Neuronal stem cell (in vitro differentiated cells): ENCODE measurements at regions not wholly inside any gene's neighbourhood (a gene's known extent, or its start where the extent isn't known, plus 50 kb on each side); places are given as distances from the start of the nearest gene placed in this dataset.
"Not testable (repeated sequence)": the region's sequence is repeated elsewhere in the genome, so short reads cannot be mapped to it uniquely, and the experiment has no call there.

Experiments used
- DNase-seq: peaks from one replicate; pipeline ENCODE4 v3.0.0-alpha.2; 2013; ENCODE audit warnings: low spot score
- H2AFZ ChIP-seq: one replicate; pipeline ENCODE4 v1.6.1; 2013; ENCODE audit warnings: mild to moderate bottlenecking, low read length, inconsistent platforms
- H2AK5ac ChIP-seq: 2 replicates; pipeline ENCODE4 v1.6.1; 2013; ENCODE audit warnings: low read depth, mild to moderate bottlenecking, inconsistent platforms, low read length, moderate library complexity, mixed read lengths
- H2BK120ac ChIP-seq: 2 replicates; pipeline ENCODE4 v1.6.1; 2013; ENCODE audit warnings: low read depth, mild to moderate bottlenecking, inconsistent platforms, low read length, moderate library complexity, mixed read lengths
- H2BK12ac ChIP-seq: one replicate; pipeline ENCODE4 v1.6.1; 2013; ENCODE audit warnings: low read length, inconsistent platforms
- H2BK15ac ChIP-seq: 2 replicates; pipeline ENCODE4 v1.6.1; 2013; ENCODE audit warnings: mild to moderate bottlenecking, low read length, inconsistent platforms, mixed read lengths
- H2BK5ac ChIP-seq: one replicate; pipeline ENCODE4 v1.6.1; 2013; ENCODE audit warnings: inconsistent platforms, mild to moderate bottlenecking, low read length, moderate library complexity
- H3K14ac ChIP-seq: one replicate; pipeline ENCODE4 v1.6.1; 2013; ENCODE audit warnings: low read length, inconsistent platforms
- H3K18ac ChIP-seq: 2 replicates; pipeline ENCODE4 v1.6.1; 2013; ENCODE audit warnings: low read length, inconsistent platforms
- H3K23ac ChIP-seq: 2 replicates; pipeline ENCODE4 v1.6.1; 2013; ENCODE audit warnings: low read depth, mild to moderate bottlenecking, mixed read lengths, low read length, inconsistent platforms; ENCODE audit not compliant: poor library complexity
- H3K27ac ChIP-seq: replicated peaks from 3 replicates; pipeline ENCODE4 v1.5.1; 2013; ENCODE audit warnings: low read length, inconsistent platforms
- H3K27me3 ChIP-seq, 3 experiments: 2 replicates each; pipeline ENCODE4 v1.6.1; 2013; ENCODE audit warnings: low read length in 3 of 3, mild to moderate bottlenecking in 2 of 3, inconsistent platforms in 1 of 3, low read depth in 1 of 3, mixed read lengths in 1 of 3, moderate library complexity in 1 of 3; ENCODE audit not compliant: control insufficient read depth in 3 of 3, insufficient read depth in 3 of 3
- H3K36me3 ChIP-seq, 2 donors: replicated peaks in 1 of 2; 2 replicates each; pipeline ENCODE4 v1.6.1; 2013; ENCODE audit warnings: low read length in 2 of 2; ENCODE audit not compliant: control insufficient read depth in 2 of 2, insufficient read depth in 2 of 2
- H3K4ac ChIP-seq: 2 replicates; pipeline ENCODE4 v1.6.1; 2013; ENCODE audit warnings: inconsistent platforms, mild to moderate bottlenecking, low read length, moderate library complexity
- H3K4me1 ChIP-seq, 2 donors: 1 replicate in 1 of 2; 2 replicates in 1 of 2; pipeline ENCODE4 v1.6.1; 2013; ENCODE audit warnings: low read length in 2 of 2, low read depth in 1 of 2; ENCODE audit not compliant: control insufficient read depth in 2 of 2, insufficient read depth in 1 of 2
- H3K4me2 ChIP-seq: one replicate; pipeline ENCODE4 v1.6.1; 2013; ENCODE audit warnings: mild to moderate bottlenecking, low read length, inconsistent platforms; ENCODE audit not compliant: insufficient read depth, poor library complexity, severe bottlenecking
- H3K4me3 ChIP-seq, 2 donors: 2 replicates each; pipeline ENCODE4 v1.5.1; 2013; ENCODE audit warnings: low read length in 2 of 2, mild to moderate bottlenecking in 2 of 2, inconsistent platforms in 1 of 2, moderate library complexity in 1 of 2
- H3K79me1 ChIP-seq: one replicate; pipeline ENCODE4 v1.6.1; 2013; ENCODE audit warnings: low read depth, mild to moderate bottlenecking, inconsistent platforms, low read length, moderate library complexity
- H3K9ac ChIP-seq: one replicate; pipeline ENCODE4 v1.6.1; 2013; ENCODE audit warnings: mild to moderate bottlenecking, low read depth, low read length, inconsistent platforms; ENCODE audit not compliant: poor library complexity
- H3K9me3 ChIP-seq, 2 donors: replicated peaks in 1 of 2; 2 replicates each; pipeline versions ENCODE3 to v1.6.1; 2013; ENCODE audit warnings: low read length in 2 of 2, mild to moderate bottlenecking in 2 of 2, inconsistent platforms in 1 of 2, low read depth in 1 of 2, mixed read lengths in 1 of 2, moderate library complexity in 1 of 2; ENCODE audit not compliant: control insufficient read depth in 2 of 2, insufficient read depth in 1 of 2
- H4K8ac ChIP-seq: one replicate; pipeline ENCODE4 v1.6.1; 2013; ENCODE audit warnings: low read depth, mild to moderate bottlenecking, inconsistent platforms, low read length, moderate library complexity
- H4K91ac ChIP-seq: one replicate; pipeline ENCODE4 v1.6.1; 2013; ENCODE audit warnings: low read length, low read depth, mild to moderate bottlenecking, inconsistent platforms; ENCODE audit not compliant: poor library complexity
- WGBS, 2 donors: extraction: QIAGEN DNeasy Blood & Tissue Kit; methylation state at CpG; one replicate each; pipeline ENCODE4 v1.1.7; 2013; ENCODE audit warnings: missing lambda C conversion rate in 2 of 2, mixed read lengths in 1 of 2; ENCODE audit not compliant: insufficient read length in 2 of 2, insufficient replicate concordance in 1 of 2; ENCODE audit errors: extremely low coverage in 2 of 2; 5-methylcytosine and 5-hydroxymethylcytosine counted together

DNA sequence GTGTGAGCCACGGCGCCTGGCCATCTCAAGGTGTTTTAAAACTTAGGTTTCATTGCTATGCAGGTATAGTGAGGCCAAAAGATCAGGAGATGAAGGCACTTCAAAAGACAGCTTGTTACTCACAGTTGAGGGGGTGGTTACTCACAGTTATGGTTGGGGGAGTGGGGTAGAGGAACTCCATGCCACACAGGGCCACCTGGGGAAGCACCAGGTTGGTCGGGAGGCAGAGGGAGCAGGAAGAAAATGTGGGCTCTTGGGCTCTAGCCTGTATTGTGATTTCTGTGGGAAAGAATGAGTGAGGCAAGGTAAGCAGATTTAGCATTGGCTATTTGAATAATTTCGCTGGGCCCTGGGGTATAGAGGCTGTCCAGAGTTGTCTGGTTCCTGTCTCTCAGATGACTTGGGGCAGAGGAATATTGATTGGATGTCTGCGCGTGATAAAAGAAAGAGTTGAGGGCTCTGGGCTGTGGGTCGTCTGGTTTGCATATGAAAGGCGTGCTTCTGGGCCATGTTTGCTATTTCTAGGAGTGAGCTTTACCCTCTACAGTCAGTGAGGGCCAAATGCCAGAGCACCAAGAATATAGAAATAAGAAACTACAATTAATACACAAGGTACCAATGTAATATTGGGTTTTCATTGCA lies 226.1 kb upstream of the FAM240B start:
- H3K79me1 ChIP-seq, H3K4me3 ChIP-seq, H3K18ac ChIP-seq, H2BK15ac ChIP-seq, H3K27ac ChIP-seq, H4K8ac ChIP-seq, H3K14ac ChIP-seq, H4K91ac ChIP-seq, H3K36me3 ChIP-seq, DNase-seq, H3K9me3 ChIP-seq, H2BK5ac ChIP-seq, H2BK12ac ChIP-seq, H3K4me1 ChIP-seq, H2AFZ ChIP-seq, H3K4me2 ChIP-seq, H2BK120ac ChIP-seq, H3K27me3 ChIP-seq, H3K9ac ChIP-seq, H3K4ac ChIP-seq, H3K23ac ChIP-seq, H2AK5ac ChIP-seq: not testable (repeated sequence)
- WGBS, 2 donors: no CpG with 5 or more reads among the region's 8 CpGs

DNA sequence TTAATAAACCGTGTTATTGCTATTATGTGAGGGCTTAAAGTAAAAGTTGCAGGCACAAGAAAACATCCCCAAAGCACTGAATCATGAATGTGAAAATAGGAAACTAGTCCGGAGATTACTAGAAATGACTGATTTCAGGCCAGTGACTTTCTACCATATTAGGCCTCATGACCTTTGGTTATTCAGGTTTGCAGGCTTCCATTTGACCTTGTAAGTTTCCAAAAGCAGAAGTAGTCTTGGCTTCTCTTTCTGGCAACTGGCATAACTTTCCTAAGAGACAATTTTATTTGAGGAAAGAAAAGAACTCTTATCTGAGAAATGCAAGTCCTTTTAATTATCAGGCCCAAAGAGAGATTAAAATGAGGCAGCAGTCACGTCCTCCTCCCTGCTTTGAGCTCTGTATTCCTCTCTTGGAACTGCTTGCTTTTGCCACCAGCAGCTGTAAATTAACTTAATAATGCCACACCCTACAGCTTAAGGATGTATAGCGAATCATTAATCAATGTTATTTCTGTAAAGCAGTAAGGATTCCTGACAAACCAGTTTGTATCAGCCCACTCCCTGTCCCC lies 225.0 kb upstream of the FAM240B start:
- DNase-seq: not testable (repeated sequence)

GRCh38 chr9:38940501-38940900 lies 220.6 kb upstream of the FAM240B start:
- H2BK12ac ChIP-seq, H2AK5ac ChIP-seq, H3K14ac ChIP-seq, H3K36me3 ChIP-seq, H3K27me3 ChIP-seq, H4K8ac ChIP-seq, H3K9ac ChIP-seq, H2BK15ac ChIP-seq, H3K4me2 ChIP-seq, H3K18ac ChIP-seq, H2BK120ac ChIP-seq, H3K9me3 ChIP-seq, H3K23ac ChIP-seq, H2AFZ ChIP-seq, H3K4ac ChIP-seq, H4K91ac ChIP-seq, H2BK5ac ChIP-seq, H3K4me1 ChIP-seq, H3K79me1 ChIP-seq, DNase-seq, H3K4me3 ChIP-seq, H3K27ac ChIP-seq: not testable (repeated sequence)
- no CpG with 5 or more reads among the region's 9 CpGs for WGBS, 2 donors

More for the DNA sequence above, 225.0 kb upstream of the FAM240B start:
- H2BK120ac ChIP-seq, H3K4me1 ChIP-seq, H2BK15ac ChIP-seq, H4K8ac ChIP-seq, H3K27ac ChIP-seq, H3K36me3 ChIP-seq, H2BK5ac ChIP-seq, H3K9me3 ChIP-seq, H3K4me3 ChIP-seq, H3K79me1 ChIP-seq, H2BK12ac ChIP-seq, H3K18ac ChIP-seq, H3K4ac ChIP-seq, H3K23ac ChIP-seq, H4K91ac ChIP-seq, H2AK5ac ChIP-seq, H3K14ac ChIP-seq, H3K4me2 ChIP-seq, H2AFZ ChIP-seq, H3K27me3 ChIP-seq, H3K9ac ChIP-seq: not testable (repeated sequence)
- WGBS, 2 donors: no CpG with 5 or more reads among the region's 4 CpGs

- not testable (repeated sequence) for H2BK12ac ChIP-seq, H3K23ac ChIP-seq, H3K36me3 ChIP-seq, H2BK15ac ChIP-seq, H3K14ac ChIP-seq, H2AFZ ChIP-seq, H2BK5ac ChIP-seq, H3K4ac ChIP-seq, H3K4me1 ChIP-seq, H3K27me3 ChIP-seq, H4K8ac ChIP-seq, H3K27ac ChIP-seq, H3K9me3 ChIP-seq, DNase-seq, H3K4me3 ChIP-seq, H4K91ac ChIP-seq, H3K9ac ChIP-seq, H3K18ac ChIP-seq, H3K4me2 ChIP-seq, H2BK120ac ChIP-seq, H3K79me1 ChIP-seq, H2AK5ac ChIP-seq
- WGBS, 2 donors: no CpG with 5 or more reads among the region's 4 CpGs
Measured at GRCh38 chr9:38938637-38939036, 218.7 kb upstream of the FAM240B start.
